GM21825 (cell line): ENCODE measurements at regions not wholly inside any gene's neighbourhood (a gene's known extent, or its start where the extent isn't known, plus 50 kb on each side); places are given as distances from the start of the nearest gene placed in this dataset.

ENCODE experiments used
- ATAC-seq: cut with Tn5 transposase; IDR thresholded peaks from one replicate; pipeline ENCODE4 v1.9.1; 2021; ENCODE audit warnings: mild to moderate bottlenecking, moderate library complexity; ENCODE audit not compliant: unreplicated experiment

GRCh38 chr5:4855036-4855435 lies 285.1 kb upstream of the ADAMTS16 start:
- ATAC-seq = no peak

DNA sequence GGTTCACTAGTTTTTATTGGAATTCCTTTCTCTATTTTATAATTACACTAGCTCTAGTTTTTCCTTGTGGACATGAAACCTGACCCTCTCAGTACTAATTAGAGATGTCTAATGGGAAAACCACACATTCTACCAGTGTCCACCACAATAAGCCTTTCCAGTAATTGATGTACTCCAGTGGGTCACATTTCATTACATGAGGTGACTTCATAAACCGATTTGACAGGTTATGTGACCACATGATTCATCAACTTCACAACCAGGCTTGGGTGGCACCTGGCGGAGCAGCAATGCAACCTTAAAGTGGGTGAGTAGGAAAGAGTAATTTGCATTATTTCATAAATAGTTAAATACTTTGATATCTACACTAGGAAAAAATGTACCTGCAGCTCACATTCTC lies 284.2 kb upstream of the ADAMTS16 start:
- ATAC-seq = no peak

DNA sequence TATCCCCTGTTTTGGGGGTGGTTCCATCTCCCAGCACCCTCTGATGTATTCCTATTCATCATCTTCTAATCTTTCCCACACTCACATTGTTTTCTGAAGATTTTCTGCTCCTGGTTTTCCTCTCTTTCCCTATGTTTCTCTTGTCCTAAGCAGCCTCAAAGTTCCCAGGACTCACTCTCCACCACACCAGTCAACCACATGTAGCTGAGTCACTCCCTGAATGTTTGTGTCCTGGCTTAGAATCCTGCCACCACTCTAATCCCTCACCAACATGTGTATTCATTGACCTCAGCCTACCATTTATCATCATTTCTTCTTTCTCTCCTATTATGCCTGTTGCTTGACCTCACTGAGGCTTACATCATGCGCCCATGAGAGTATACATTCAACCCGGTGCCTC lies 282.4 kb upstream of the ADAMTS16 start:
- ATAC-seq = no peak

DNA sequence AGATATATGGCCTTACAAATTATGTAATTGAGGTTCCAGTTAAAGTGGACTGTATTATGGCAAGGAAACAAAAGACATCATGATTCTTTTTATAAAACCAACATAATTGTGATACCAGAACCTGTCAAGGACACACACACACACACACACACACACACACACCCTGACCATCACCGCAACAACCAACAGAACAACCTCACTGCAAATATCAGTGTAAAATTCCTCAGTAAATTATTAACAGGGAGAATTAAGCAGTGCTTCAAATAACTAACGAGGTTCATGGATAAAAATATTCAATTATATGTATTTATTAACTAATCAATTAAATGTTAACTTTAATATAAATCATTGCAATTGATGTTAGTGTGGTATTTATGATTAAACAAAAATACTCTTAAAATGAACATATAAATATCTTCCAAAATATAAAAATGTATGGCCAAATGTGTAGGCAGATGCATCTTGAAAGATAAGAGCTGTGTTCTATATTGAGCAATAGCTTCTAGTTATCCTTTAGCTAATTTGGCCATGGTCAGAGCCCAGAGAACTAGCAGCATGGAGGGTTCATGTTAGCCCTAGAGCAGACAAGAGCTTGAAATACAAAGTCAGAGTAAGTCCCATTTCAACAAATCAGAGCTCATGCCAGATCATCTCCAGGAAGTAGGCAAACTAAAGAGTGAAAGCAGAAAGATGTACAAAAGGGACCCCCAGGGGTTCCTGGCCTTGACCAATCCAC lies 280.5 kb upstream of the ADAMTS16 start:
- no peak for ATAC-seq

GRCh38 chr5:4860631-4861030 lies 279.5 kb upstream of the ADAMTS16 start:
- no peak for ATAC-seq

GRCh38 chr5:4862500-4862899 lies 277.6 kb upstream of the ADAMTS16 start:
- no peak for ATAC-seq

GRCh38 chr5:4866131-4866659 lies 273.9 kb upstream of the ADAMTS16 start:
- no peak for ATAC-seq

GRCh38 chr5:4866817-4867216 lies 273.3 kb upstream of the ADAMTS16 start:
- ATAC-seq = no peak

- no peak for ATAC-seq
Observed at GRCh38 chr5:4868140-4868735, 271.9 kb upstream of the ADAMTS16 start.

DNA sequence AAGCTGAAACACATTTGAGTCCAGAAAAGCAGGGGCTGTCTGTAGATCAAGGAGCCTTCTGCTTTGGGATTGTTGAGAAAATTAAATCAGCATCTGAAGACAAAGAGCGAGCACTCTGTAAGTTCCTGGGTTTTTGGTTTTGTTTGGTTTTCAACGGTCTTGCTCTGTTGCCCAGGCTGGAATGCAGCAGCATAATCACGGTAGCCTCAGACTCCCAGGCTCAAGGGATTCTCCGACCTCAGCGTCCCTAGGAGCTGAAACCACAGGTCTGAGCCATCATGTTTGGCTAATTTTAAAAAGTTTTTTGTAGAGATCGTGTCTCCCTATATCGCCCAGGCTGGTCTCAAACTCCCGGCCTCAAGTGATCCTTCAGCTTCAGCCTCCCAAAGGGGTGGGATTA lies 266.5 kb upstream of the ADAMTS16 start:
- no peak for ATAC-seq

GRCh38 chr5:4874097-4874496 lies 266.0 kb upstream of the ADAMTS16 start:
- ATAC-seq = no peak

GRCh38 chr5:4875942-4876341 lies 264.2 kb upstream of the ADAMTS16 start:
- ATAC-seq = no peak

- no peak for ATAC-seq
Observed at GRCh38 chr5:4876804-4877203, 263.3 kb upstream of the ADAMTS16 start.

- ATAC-seq = no peak
Observed at GRCh38 chr5:4877579-4877978, 262.6 kb upstream of the ADAMTS16 start.

- no peak for ATAC-seq
Observed at GRCh38 chr5:4879075-4879474, 261.1 kb upstream of the ADAMTS16 start.

- peak; percentile 79 for ATAC-seq
Observed at GRCh38 chr5:4879693-4880303, 260.3 kb upstream of the ADAMTS16 start.

GRCh38 chr5:4880304-4880741 lies 259.8 kb upstream of the ADAMTS16 start:
- no peak for ATAC-seq

GRCh38 chr5:4881366-4882002 lies 258.6 kb upstream of the ADAMTS16 start:
- no peak for ATAC-seq

- ATAC-seq = no peak
Observed at GRCh38 chr5:4882186-4882585, 257.9 kb upstream of the ADAMTS16 start.

DNA sequence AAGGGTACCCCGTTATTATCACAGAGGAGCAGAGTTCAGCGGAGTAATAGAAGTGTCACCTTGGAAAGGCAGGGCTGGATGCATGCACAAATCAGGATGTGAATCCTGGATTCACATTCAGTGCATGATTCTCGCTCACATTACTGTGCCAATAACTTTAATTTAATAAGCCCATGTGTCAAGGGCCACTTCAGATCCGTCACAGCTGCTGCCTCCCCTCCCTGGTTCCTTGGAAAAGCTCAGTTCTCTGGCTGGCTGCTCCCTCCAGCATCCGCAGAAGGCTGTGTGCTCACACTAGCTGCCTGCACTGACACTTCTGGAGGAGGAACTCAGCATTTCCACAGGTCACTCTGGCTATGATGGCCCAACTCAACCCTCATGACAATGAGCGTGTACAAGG lies 256.8 kb upstream of the ADAMTS16 start:
- no peak for ATAC-seq

GRCh38 chr5:4893063-4893744 lies 246.9 kb upstream of the ADAMTS16 start:
- ATAC-seq = no peak
